GOT3 (cell line): ENCODE measurements at regions not wholly inside any gene's neighbourhood (a gene's known extent, or its start where the extent isn't known, plus 50 kb on each side); places are given as distances from the start of the nearest gene placed in this dataset.
"Not testable (repeated sequence)": the region's sequence is repeated elsewhere in the genome, so short reads cannot be mapped to it uniquely, and the experiment has no call there.

Experiments used
- DNase-seq: peaks from one replicate; lab custom pipeline; 2025; ENCODE audit warnings: mixed read lengths; lab: John Stamatoyannopoulos, UW

GRCh38 chr5:152608458-152608857 lies 203.4 kb upstream of the NMUR2 start:
- DNase-seq = no peak

GRCh38 chr5:152619756-152620155 lies 214.7 kb upstream of the NMUR2 start:
- DNase-seq = no peak

- no peak for DNase-seq
Measured at GRCh38 chr5:152622628-152623027, 217.5 kb upstream of the NMUR2 start.

GRCh38 chr5:152623951-152624350 lies 218.9 kb upstream of the NMUR2 start:
- no peak for DNase-seq

GRCh38 chr5:152625696-152626095 lies 220.6 kb upstream of the NMUR2 start:
- DNase-seq = no peak

GRCh38 chr5:152631221-152631620 lies 226.1 kb upstream of the NMUR2 start:
- DNase-seq = no peak

- no peak for DNase-seq
Measured at GRCh38 chr5:152632360-152632759, 227.3 kb upstream of the NMUR2 start.

- no peak for DNase-seq
Measured at GRCh38 chr5:152634586-152634985, 229.5 kb upstream of the NMUR2 start.

- no peak for DNase-seq
Measured at GRCh38 chr5:152638996-152639552, 234.0 kb upstream of the NMUR2 start.

- DNase-seq = no peak
Measured at GRCh38 chr5:152641970-152642805, 237.1 kb upstream of the NMUR2 start.

- DNase-seq = no peak
Measured at GRCh38 chr5:152642880-152643279, 237.8 kb upstream of the NMUR2 start.

GRCh38 chr5:152644029-152644728 lies 239.1 kb upstream of the NMUR2 start:
- DNase-seq = no peak

- no peak for DNase-seq
Measured at GRCh38 chr5:152649609-152650008, 244.5 kb upstream of the NMUR2 start.

- DNase-seq = no peak
Measured at GRCh38 chr5:152650413-152650812, 245.3 kb upstream of the NMUR2 start.

GRCh38 chr5:152659470-152659869 lies 254.4 kb upstream of the NMUR2 start:
- DNase-seq = not testable (repeated sequence)

- DNase-seq = no peak
Measured at GRCh38 chr5:152673601-152674000, 268.5 kb upstream of the NMUR2 start.

- no peak for DNase-seq
Measured at GRCh38 chr5:152674403-152674802, 269.3 kb upstream of the NMUR2 start.

GRCh38 chr5:152676196-152676595 lies 271.1 kb upstream of the NMUR2 start:
- DNase-seq = no peak

- DNase-seq = no peak
Measured at GRCh38 chr5:152683205-152683604, 278.1 kb upstream of the NMUR2 start.

- DNase-seq = no peak
Measured at GRCh38 chr5:152686931-152687330, 281.9 kb upstream of the NMUR2 start.

- peak; percentile 28 for DNase-seq
Measured at GRCh38 chr5:152688561-152689249, 283.6 kb upstream of the NMUR2 start.

- DNase-seq = no peak
Measured at GRCh38 chr5:152689250-152689711, 284.2 kb upstream of the NMUR2 start.
